IMR-90 (cell line): ENCODE measurements at regions not wholly inside any gene's neighbourhood (a gene's known extent, or its start where the extent isn't known, plus 50 kb on each side); places are given as distances from the start of the nearest gene placed in this dataset.

ENCODE experiments used
- ATAC-seq: fragments of 200-7000 bp; cut with Tn5 transposase; 2 replicates; pipeline ENCODE4 v1.9.1; 2020; ENCODE audit warnings: low read depth, mild to moderate bottlenecking, moderate library complexity
- BruUV-seq: library from RNA; stranded (reverse); fragments of 400-500 nt; replicated peaks from 2 replicates; lab custom pipeline; 2021; lab: Mats Ljungman, UMichigan
- CTCF ChIA-PET: fragments of 300-600 bp; formaldehyde crosslinking; extraction: SDS; loops from one replicate; lab custom pipeline; 2021; ENCODE audit warnings: antibody characterized with exemption; lab: Yijun Ruan, JAX
- POLR2A ChIA-PET: fragments of 300-600 bp; sonication (Branson Sonifier 250); formaldehyde crosslinking; loops from one replicate; lab custom pipeline; 2022; ENCODE audit warnings: antibody characterized with exemption; ENCODE audit not compliant: unreplicated experiment; lab: Charles Lee
- DNase-seq: peaks from one replicate; pipeline ENCODE4 v3.0.0; 2013
- H2AFZ ChIP-seq: replicated peaks from 2 replicates; pipeline ENCODE3; 2013; ENCODE audit warnings: low read length, mild to moderate bottlenecking; ENCODE audit not compliant: poor library complexity
- H2AK5ac ChIP-seq: 2 replicates; pipeline ENCODE4 v1.6.1; 2013; ENCODE audit warnings: low read depth, low read length, inconsistent platforms
- H2AK9ac ChIP-seq: replicated peaks from 2 replicates; pipeline ENCODE3; 2013; ENCODE audit warnings: mild to moderate bottlenecking, low read depth, low read length, moderate library complexity; ENCODE audit not compliant: poor library complexity
- H2BK120ac ChIP-seq: 2 replicates; pipeline ENCODE4 v1.6.1; 2013; ENCODE audit warnings: low read depth, low read length, inconsistent platforms
- H2BK15ac ChIP-seq: 3 replicates; pipeline ENCODE4 v1.6.1; 2013; ENCODE audit warnings: low read depth, low read length, inconsistent platforms
- H2BK20ac ChIP-seq: 2 replicates; pipeline ENCODE4 v1.6.1; 2013; ENCODE audit warnings: low read depth, mild to moderate bottlenecking, inconsistent platforms, low read length, moderate library complexity
- H2BK5ac ChIP-seq: 2 replicates; pipeline ENCODE4 v1.6.1; 2013; ENCODE audit warnings: mild to moderate bottlenecking, low read depth, low read length, inconsistent platforms; ENCODE audit not compliant: poor library complexity, severe bottlenecking
- H3K14ac ChIP-seq: replicated peaks from 2 replicates; pipeline ENCODE4 v1.6.1; 2013; ENCODE audit warnings: low read depth, low read length, inconsistent platforms
- H3K18ac ChIP-seq: 2 replicates; pipeline ENCODE4 v1.6.1; 2013; ENCODE audit warnings: low read depth, low read length, control low read depth
- H3K23ac ChIP-seq: 2 replicates; pipeline ENCODE4 v1.6.1; 2013; ENCODE audit warnings: low read depth, low read length, inconsistent platforms
- H3K27ac ChIP-seq: 2 replicates; pipeline ENCODE4 v1.5.1; 2013; ENCODE audit warnings: mild to moderate bottlenecking, control low read depth, low read length; ENCODE audit not compliant: insufficient read depth
- H3K27me3 ChIP-seq: 2 replicates; pipeline ENCODE4 v1.6.1; 2013; ENCODE audit warnings: low read length; ENCODE audit not compliant: control insufficient read depth, insufficient read depth
- H3K36me3 ChIP-seq: 2 replicates; pipeline ENCODE4 v1.6.1; 2013; ENCODE audit warnings: low read length, mixed read lengths; ENCODE audit not compliant: control insufficient read depth, insufficient read depth
- H3K4ac ChIP-seq: 2 replicates; pipeline ENCODE4 v1.6.1; 2013; ENCODE audit warnings: low read depth, low read length, inconsistent platforms
- H3K4me1 ChIP-seq: 2 replicates; pipeline ENCODE4 v1.6.1; 2013; ENCODE audit warnings: low read length, mixed read lengths; ENCODE audit not compliant: control insufficient read depth, insufficient read depth
- H3K4me2 ChIP-seq: 2 replicates; pipeline ENCODE4 v1.6.1; 2013; ENCODE audit warnings: low read depth, mild to moderate bottlenecking, control low read depth, low read length, moderate library complexity
- H3K4me3 ChIP-seq: 2 replicates; pipeline ENCODE4 v1.5.1; 2013; ENCODE audit warnings: low read depth, mild to moderate bottlenecking, control low read depth, low read length, moderate library complexity; ENCODE audit not compliant: insufficient read depth
- H3K56ac ChIP-seq: 2 replicates; pipeline ENCODE4 v1.6.1; 2013; ENCODE audit warnings: low read length, inconsistent platforms; ENCODE audit not compliant: insufficient read depth; ENCODE audit errors: extremely low read depth
- H3K79me1 ChIP-seq, 2 experiments: 2 replicates each; pipeline ENCODE4 v1.6.1; 2013; ENCODE audit warnings: low read length in 2 of 2, inconsistent platforms in 1 of 2, low read depth in 1 of 2
- H3K9ac ChIP-seq: 2 replicates; pipeline ENCODE4 v1.6.1; 2013; ENCODE audit warnings: low read depth, low read length, control low read depth
- H3K9me1 ChIP-seq: 2 replicates; pipeline ENCODE4 v1.6.1; 2013; ENCODE audit warnings: low read length, inconsistent platforms; ENCODE audit not compliant: insufficient read depth
- H3K9me3 ChIP-seq: 2 replicates; pipeline ENCODE4 v1.6.1; 2013; ENCODE audit warnings: low read length; ENCODE audit not compliant: control insufficient read depth, insufficient read depth
- H4K20me1 ChIP-seq: 2 replicates; pipeline ENCODE4 v1.6.1; 2013; ENCODE audit warnings: low read length, inconsistent platforms; ENCODE audit not compliant: insufficient read depth
- H4K5ac ChIP-seq: 2 replicates; pipeline ENCODE4 v1.6.1; 2013; ENCODE audit warnings: mild to moderate bottlenecking, low read depth, low read length, control low read depth
- H4K8ac ChIP-seq, 2 experiments: 2 replicates each; pipeline ENCODE4 v1.6.1; 2013; ENCODE audit warnings: low read depth in 2 of 2, low read length in 2 of 2, control low read depth in 1 of 2, inconsistent platforms in 1 of 2
- H4K91ac ChIP-seq: 2 replicates; pipeline ENCODE4 v1.6.1; 2013; ENCODE audit warnings: low read depth, low read length, inconsistent platforms; ENCODE audit not compliant: insufficient read depth
- BHLHE40 ChIP-seq: fragments of 150-350 bp; IDR thresholded peaks from 2 replicates; pipeline ENCODE4 v1.6.1; 2016; ENCODE audit warnings: mild to moderate bottlenecking, low read depth, low read length
- CEBPB ChIP-seq: IDR thresholded peaks from 2 replicates; pipeline ENCODE4 v1.6.1; 2012; ENCODE audit warnings: low read depth, low read length, improper control_type of control experiment
- CHD1 ChIP-seq: IDR thresholded peaks from 2 replicates; pipeline ENCODE4 v1.6.1; 2012; ENCODE audit warnings: low read depth, low read length, improper control_type of control experiment
- ELK1 ChIP-seq: fragments of 150-350 bp; IDR thresholded peaks from 2 replicates; pipeline ENCODE4 v1.6.1; 2016; ENCODE audit warnings: low read depth, mild to moderate bottlenecking, low read length, moderate library complexity, borderline replicate concordance
- FOS ChIP-seq: fragments of 150-350 bp; IDR thresholded peaks from 2 replicates; pipeline ENCODE4 v1.6.1; 2016; ENCODE audit warnings: low read depth, low read length
- MAFK ChIP-seq: IDR thresholded peaks from 2 replicates; pipeline ENCODE4 v1.6.1; 2012; ENCODE audit warnings: low read depth, low read length, improper control_type of control experiment
- MAZ ChIP-seq: IDR thresholded peaks from 2 replicates; pipeline ENCODE4 v1.6.1; 2012; ENCODE audit warnings: low read depth, mild to moderate bottlenecking, low read length, improper control_type of control experiment, moderate library complexity, borderline replicate concordance
- MXI1 ChIP-seq: IDR thresholded peaks from 2 replicates; pipeline ENCODE4 v1.6.1; 2012; ENCODE audit warnings: low read depth, mild to moderate bottlenecking, low read length, moderate library complexity, borderline replicate concordance
- NFE2L2 ChIP-seq: fragments of 150-350 bp; IDR thresholded peaks from 2 replicates; pipeline ENCODE4 v1.6.1; 2016; ENCODE audit warnings: low read depth, mild to moderate bottlenecking, low read length
- POLR2A ChIP-seq: IDR thresholded peaks from 2 replicates; pipeline ENCODE4 v1.6.1; 2012; ENCODE audit warnings: mild to moderate bottlenecking, low read depth, low read length
- RAD21 ChIP-seq: IDR thresholded peaks from 2 replicates; pipeline ENCODE4 v1.6.1; 2012; ENCODE audit warnings: low read length, improper control_type of control experiment
- RCOR1 ChIP-seq: IDR thresholded peaks from 2 replicates; pipeline ENCODE4 v1.6.1; 2012; ENCODE audit warnings: mild to moderate bottlenecking, low read length, improper control_type of control experiment; ENCODE audit not compliant: insufficient replicate concordance
- RFX5 ChIP-seq: IDR thresholded peaks from 2 replicates; pipeline ENCODE4 v1.8.0; 2012; ENCODE audit warnings: low read depth, mild to moderate bottlenecking, low read length, moderate library complexity
- SMC3 ChIP-seq: fragments of 150-350 bp; IDR thresholded peaks from 2 replicates; pipeline ENCODE4 v1.6.1; 2016; ENCODE audit warnings: low read depth, mild to moderate bottlenecking, antibody characterized with exemption, low read length, moderate library complexity
- WGBS, 2 experiments: methylation state at CpG; one replicate each; pipeline versions ENCODE4 v1.1.5 to v1.1.7; 2013; ENCODE audit warnings: missing lambda C conversion rate in 2 of 2; ENCODE audit not compliant: insufficient read length in 1 of 2; ENCODE audit errors: extremely low coverage in 2 of 2; 5-methylcytosine and 5-hydroxymethylcytosine counted together
- dilution Hi-C: fragments of 300-500 bp; cut with HindIII; formaldehyde crosslinking; loops from one replicate; pipeline ENCODE4 v1.14.3; 2018; ENCODE audit warnings: low sequenced_read_pairs; ENCODE audit not compliant: unreplicated experiment
- in situ Hi-C: fragments of 300-500 bp; cut with MboI; formaldehyde crosslinking; loops from 3 replicates; pipeline ENCODE4 v1.14.3; 2019; ENCODE audit warnings: low sequenced_read_pairs, inconsistent platforms, mixed read lengths
- intact Hi-C: fragments of 100-400 bp; cut with micrococcal nuclease; formaldehyde crosslinking; loops from 2 replicates; pipeline ENCODE4 v1.10.0; 2022
- TF ChIP-seq, protein P1 (sequence below): conservative IDR thresholded peaks from 2 replicates; pipeline ENCODE4 v1.5.1; 2012; ENCODE audit warnings: mild to moderate bottlenecking, low read depth, low read length, improper control_type of control experiment
- TF ChIP-seq, protein P2 (sequence below): fragments of 150-350 bp; IDR thresholded peaks from 2 replicates; pipeline ENCODE4 v1.6.1; 2017; ENCODE audit warnings: mild to moderate bottlenecking, antibody characterized with exemption, low read length, low read depth

- Histone ChIP-seq H4K20me1 (no peaks in the 10 kb centered on the region), H2BK20ac (no peak overlapping the region), H3K27ac (no peak overlapping the region), H3K14ac (no peak overlapping the region), H3K79me1 (no peaks in the 10 kb centered on the region), H2BK15ac (no peak overlapping the region), H3K4me1 (no peaks in the 10 kb centered on the region), H4K5ac (no peak overlapping the region), H3K9me3 (no peaks in the 10 kb centered on the region; the same call in 1 of the 2 replicates), H3K36me3 (no peaks in the 10 kb centered on the region), H3K18ac (no peak overlapping the region), H3K27me3 (no peaks in the 10 kb centered on the region), H3K9ac (no peak overlapping the region), H3K4me3 (no peak overlapping the region), H2BK120ac (no peak overlapping the region), H2AK9ac (no peak overlapping the region), H3K4ac (no peak overlapping the region), H2AK5ac (no peak overlapping the region), H2AFZ (no peak overlapping the region), H2BK5ac (no peak overlapping the region), H4K8ac (no peak overlapping the region), H3K56ac (no peak overlapping the region), H3K9me1 (no peaks in the 10 kb centered on the region), H3K23ac (no peak overlapping the region), H3K4me2 (no peak overlapping the region), H4K91ac (no peak overlapping the region)
- ChIA-PET CTCF (no interaction called here), POLR2A (no interaction called here)
- dilution Hi-C loops (no loop called here), intact Hi-C loops (no loop called here), in situ Hi-C loops (no loop called here)
- no TSS peak for BruUV-seq
- DNase-seq: no peak
- TF ChIP-seq MAFK (no peak), RAD21 (no peak), NFE2L2 (no peak), POLR2A (no peak), CEBPB (no peak), BHLHE40 (no peak), RFX5 (no peak), RCOR1 (no peak), MXI1 (no peak), CHD1 (no peak), MAZ (no peak), ELK1 (no peak), SMC3 (no peak), FOS (no peak)
- TF ChIP-seq, protein P1, sequence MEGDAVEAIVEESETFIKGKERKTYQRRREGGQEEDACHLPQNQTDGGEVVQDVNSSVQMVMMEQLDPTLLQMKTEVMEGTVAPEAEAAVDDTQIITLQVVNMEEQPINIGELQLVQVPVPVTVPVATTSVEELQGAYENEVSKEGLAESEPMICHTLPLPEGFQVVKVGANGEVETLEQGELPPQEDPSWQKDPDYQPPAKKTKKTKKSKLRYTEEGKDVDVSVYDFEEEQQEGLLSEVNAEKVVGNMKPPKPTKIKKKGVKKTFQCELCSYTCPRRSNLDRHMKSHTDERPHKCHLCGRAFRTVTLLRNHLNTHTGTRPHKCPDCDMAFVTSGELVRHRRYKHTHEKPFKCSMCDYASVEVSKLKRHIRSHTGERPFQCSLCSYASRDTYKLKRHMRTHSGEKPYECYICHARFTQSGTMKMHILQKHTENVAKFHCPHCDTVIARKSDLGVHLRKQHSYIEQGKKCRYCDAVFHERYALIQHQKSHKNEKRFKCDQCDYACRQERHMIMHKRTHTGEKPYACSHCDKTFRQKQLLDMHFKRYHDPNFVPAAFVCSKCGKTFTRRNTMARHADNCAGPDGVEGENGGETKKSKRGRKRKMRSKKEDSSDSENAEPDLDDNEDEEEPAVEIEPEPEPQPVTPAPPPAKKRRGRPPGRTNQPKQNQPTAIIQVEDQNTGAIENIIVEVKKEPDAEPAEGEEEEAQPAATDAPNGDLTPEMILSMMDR: no peak
- TF ChIP-seq, protein P2, sequence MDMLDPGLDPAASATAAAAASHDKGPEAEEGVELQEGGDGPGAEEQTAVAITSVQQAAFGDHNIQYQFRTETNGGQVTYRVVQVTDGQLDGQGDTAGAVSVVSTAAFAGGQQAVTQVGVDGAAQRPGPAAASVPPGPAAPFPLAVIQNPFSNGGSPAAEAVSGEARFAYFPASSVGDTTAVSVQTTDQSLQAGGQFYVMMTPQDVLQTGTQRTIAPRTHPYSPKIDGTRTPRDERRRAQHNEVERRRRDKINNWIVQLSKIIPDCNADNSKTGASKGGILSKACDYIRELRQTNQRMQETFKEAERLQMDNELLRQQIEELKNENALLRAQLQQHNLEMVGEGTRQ: no peak
- ATAC-seq: no peak
- no CpG with 5 or more reads among the region's 1 CpG for WGBS, 2 experiments
Measured at GRCh38 chr6:14974372-14974771, 271.5 kb upstream of the JARID2 start.
